Sigmoid colon (tissue), 6 donors: ENCODE measurements at regions not wholly inside any gene's neighbourhood (a gene's known extent, or its start where the extent isn't known, plus 50 kb on each side); places are given as distances from the start of the nearest gene placed in this dataset.

Source experiments
- DNase-seq: peaks from one replicate; pipeline ENCODE4 v3.0.0-alpha.2; 2019
- H3K27ac ChIP-seq, 4 donors: fragments of 200-600 bp; sonication (generic); one replicate each; pipeline ENCODE4 v1.5.1; 2016 to 2019; ENCODE audit warnings: mild to moderate bottlenecking in 1 of 4
- H3K27me3 ChIP-seq, 3 donors: fragments of 200-600 bp; sonication (generic); one replicate each; pipeline ENCODE4 v1.5.1; 2019; ENCODE audit warnings: mild to moderate bottlenecking in 1 of 3
- H3K36me3 ChIP-seq, 4 donors: fragments of 200-600 bp; sonication (generic); one replicate each; pipeline ENCODE4 v1.5.1; 2016 to 2019
- H3K4me1 ChIP-seq, 4 donors: fragments of 200-600 bp; sonication (generic); one replicate each; pipeline ENCODE4 v1.5.1; 2017 to 2019
- H3K4me3 ChIP-seq, 4 donors: fragments of 200-600 bp; sonication (generic); one replicate each; pipeline ENCODE4 v1.5.1; 2017 to 2019; ENCODE audit warnings: mild to moderate bottlenecking in 2 of 4, moderate library complexity in 1 of 4
- H3K9me3 ChIP-seq, 4 donors: fragments of 200-600 bp in 3 of 4; sonication (generic) in 3 of 4; one replicate each; pipeline versions ENCODE4 v1.5.1 to v1.6.1; 2013 to 2019
- EP300 ChIP-seq, 4 donors: sonication (generic); formaldehyde crosslinking; IDR thresholded peaks; one replicate each; pipeline ENCODE4 v1.6.1; 2017; ENCODE audit warnings: antibody characterized with exemption in 4 of 4
- POLR2A ChIP-seq, 2 donors: fragments of 450-650 bp; IDR thresholded peaks; one replicate each; pipeline ENCODE4 v1.6.1; 2016; ENCODE audit warnings: antibody characterized with exemption in 2 of 2, mild to moderate bottlenecking in 2 of 2, moderate library complexity in 2 of 2
- POLR2AphosphoS5 ChIP-seq, 4 donors: sonication (generic); formaldehyde crosslinking; IDR thresholded peaks; one replicate each; pipeline ENCODE4 v1.6.1; 2017; ENCODE audit warnings: antibody characterized with exemption in 4 of 4
- WGBS, 2 donors: extraction: QIAGEN DNeasy Blood & Tissue Kit; methylation state at CpG; one replicate each; pipeline ENCODE4 v1.1.7; 2013; 5-methylcytosine and 5-hydroxymethylcytosine counted together
- intact Hi-C: fragments of 100-400 bp; cut with DNase I; formaldehyde crosslinking; loops from one replicate; pipeline ENCODE4 v1.15.1; 2023
- TF ChIP-seq, protein P1 (sequence below), 4 experiments: fragments of 450-650 bp in 3 of 4; fragments of 200-600 bp in 1 of 4; IDR thresholded peaks; one replicate each; pipeline ENCODE4 v1.5.1; 2016 to 2019; ENCODE audit warnings: antibody characterized with exemption in 4 of 4, mild to moderate bottlenecking in 3 of 4, moderate library complexity in 2 of 4
- donor health status: healthy with polysubstance abuse.
- donor health status: healthy.

DNA sequence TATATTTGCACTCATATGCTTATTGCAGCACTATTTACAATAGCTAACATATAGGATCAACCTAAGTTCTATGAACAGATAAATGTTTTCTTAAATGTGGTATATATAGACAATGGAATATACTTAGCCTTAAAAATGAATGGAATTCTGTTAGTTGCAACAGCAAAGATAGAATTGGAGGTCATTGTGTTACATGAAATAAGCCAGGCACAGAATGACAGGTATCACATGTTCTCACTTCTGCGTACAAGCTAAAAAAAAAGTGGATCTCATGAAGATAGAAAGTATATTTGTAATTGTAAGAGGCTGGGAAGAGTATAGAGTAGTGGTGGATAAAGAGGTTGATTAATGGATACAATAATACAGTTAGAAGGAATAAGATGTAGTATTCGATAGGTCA lies 255.5 kb upstream of the SETBP1 start:
- no peak overlapping the region for H3K4me3 ChIP-seq
- H3K9me3 ChIP-seq = no peaks in the 10 kb centered on the region
- peaks cover 0 to 24% (median 16%) of the 10 kb centered on the region in 4 donors for H3K4me1 ChIP-seq
- WGBS, 2 donors = 91 to 93% methylated on average over 2 of the region's 2 CpGs
- no peaks in the 10 kb centered on the region for H3K27me3 ChIP-seq
- intact Hi-C loops = no loop called here
- H3K27ac ChIP-seq = no peak overlapping the region
- H3K36me3 ChIP-seq = no peaks in the 10 kb centered on the region
- TF ChIP-seq, protein P1, sequence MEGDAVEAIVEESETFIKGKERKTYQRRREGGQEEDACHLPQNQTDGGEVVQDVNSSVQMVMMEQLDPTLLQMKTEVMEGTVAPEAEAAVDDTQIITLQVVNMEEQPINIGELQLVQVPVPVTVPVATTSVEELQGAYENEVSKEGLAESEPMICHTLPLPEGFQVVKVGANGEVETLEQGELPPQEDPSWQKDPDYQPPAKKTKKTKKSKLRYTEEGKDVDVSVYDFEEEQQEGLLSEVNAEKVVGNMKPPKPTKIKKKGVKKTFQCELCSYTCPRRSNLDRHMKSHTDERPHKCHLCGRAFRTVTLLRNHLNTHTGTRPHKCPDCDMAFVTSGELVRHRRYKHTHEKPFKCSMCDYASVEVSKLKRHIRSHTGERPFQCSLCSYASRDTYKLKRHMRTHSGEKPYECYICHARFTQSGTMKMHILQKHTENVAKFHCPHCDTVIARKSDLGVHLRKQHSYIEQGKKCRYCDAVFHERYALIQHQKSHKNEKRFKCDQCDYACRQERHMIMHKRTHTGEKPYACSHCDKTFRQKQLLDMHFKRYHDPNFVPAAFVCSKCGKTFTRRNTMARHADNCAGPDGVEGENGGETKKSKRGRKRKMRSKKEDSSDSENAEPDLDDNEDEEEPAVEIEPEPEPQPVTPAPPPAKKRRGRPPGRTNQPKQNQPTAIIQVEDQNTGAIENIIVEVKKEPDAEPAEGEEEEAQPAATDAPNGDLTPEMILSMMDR (IDR thresholded peaks at IDR 0.05) = no peak
- no peak for TF ChIP-seq POLR2A (IDR thresholded peaks at IDR 0.05)
- no peak for TF ChIP-seq POLR2AphosphoS5 (IDR thresholded peaks at IDR 0.05)
- no peak for TF ChIP-seq EP300 (IDR thresholded peaks at IDR 0.05)
- no peak for DNase-seq

DNA sequence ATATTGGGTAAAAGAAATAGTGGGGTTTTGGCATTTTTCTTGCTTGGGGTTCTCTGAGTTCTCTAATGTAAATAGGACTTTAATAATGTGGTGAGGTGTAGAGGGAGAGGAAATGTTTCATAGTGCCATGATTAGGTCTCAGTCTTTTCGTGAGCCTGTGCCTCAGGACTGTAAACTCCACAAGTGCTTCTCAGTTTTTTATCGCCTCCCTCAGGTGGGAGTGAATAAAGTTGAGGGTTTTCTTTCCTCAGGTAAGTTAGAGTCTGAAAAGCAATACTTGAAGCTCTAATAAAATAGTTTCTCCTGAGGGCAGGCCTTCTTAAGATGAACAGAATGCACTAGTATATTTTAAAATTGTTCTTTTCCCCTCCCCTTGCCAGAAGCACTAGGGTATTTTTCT lies 243.1 kb upstream of the SETBP1 start:
- no peak for DNase-seq
- H3K4me3 ChIP-seq = no peak overlapping the region
- no peaks in the 10 kb centered on the region for H3K4me1 ChIP-seq
- intact Hi-C loops = no loop called here
- WGBS, 2 donors = 80 to 90% methylated on average over 2 of the region's 2 CpGs
- TF ChIP-seq POLR2AphosphoS5 (IDR thresholded peaks at IDR 0.05) (no peak), EP300 (IDR thresholded peaks at IDR 0.05) (no peak), POLR2A (IDR thresholded peaks at IDR 0.05) (no peak)
- TF ChIP-seq, protein P1 (IDR thresholded peaks at IDR 0.05) = no peak
- no peak overlapping the region for H3K27ac ChIP-seq
- no peaks in the 10 kb centered on the region for H3K36me3 ChIP-seq
- H3K27me3 ChIP-seq = no peaks in the 10 kb centered on the region
- H3K9me3 ChIP-seq = no peaks in the 10 kb centered on the region

DNA sequence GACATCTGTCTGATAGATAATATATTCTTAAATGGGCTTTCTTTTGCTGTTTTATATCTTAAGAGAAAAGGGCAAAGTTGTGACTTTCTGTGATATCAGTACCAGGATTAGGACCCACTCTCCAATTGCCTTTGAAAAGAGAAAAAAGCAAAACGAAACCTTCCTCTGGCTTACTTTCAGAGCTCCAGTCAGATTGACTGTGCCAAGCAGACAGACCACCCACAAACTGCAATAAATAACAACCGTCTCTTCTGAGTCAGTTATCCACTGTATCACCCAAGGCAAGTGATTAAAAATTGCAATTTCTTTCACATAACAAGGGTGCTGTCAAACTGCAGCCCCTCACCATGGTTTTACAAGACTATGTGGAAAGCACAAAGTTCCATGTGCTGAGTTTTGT lies 230.5 kb upstream of the SETBP1 start:
- no peaks in the 10 kb centered on the region for H3K36me3 ChIP-seq

DNA sequence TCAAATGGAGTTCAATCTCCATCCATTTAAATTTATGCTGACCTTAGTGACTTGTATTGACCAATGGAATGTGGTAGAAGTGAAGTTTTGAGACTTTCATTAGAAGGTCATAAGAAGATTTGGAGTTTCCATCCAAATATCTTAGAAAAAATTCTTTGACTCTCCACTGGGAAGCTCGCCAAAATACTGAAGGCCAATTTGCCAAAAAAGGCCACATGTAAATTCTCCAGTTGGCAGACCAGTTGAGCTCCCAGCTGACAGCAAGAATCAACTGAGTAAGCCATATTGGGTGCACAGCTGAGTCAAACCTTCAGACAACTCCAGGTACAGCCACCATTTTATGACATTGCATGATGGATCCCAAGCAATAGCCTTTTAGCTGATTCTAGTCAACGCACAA lies 228.3 kb upstream of the SETBP1 start:
- intact Hi-C loops = no loop called here
- 79 to 90% methylated on average over 2 of the region's 2 CpGs for WGBS, 2 donors
- TF ChIP-seq EP300 (IDR thresholded peaks at IDR 0.05) (no peak), POLR2AphosphoS5 (IDR thresholded peaks at IDR 0.05) (no peak), POLR2A (IDR thresholded peaks at IDR 0.05) (no peak)
- TF ChIP-seq, protein P1 (IDR thresholded peaks at IDR 0.05) = no peak

More for the DNA sequence above, 230.5 kb upstream of the SETBP1 start:
- DNase-seq = no peak
- Histone ChIP-seq H3K4me1 (peaks cover 0 to 8% (median 4%) of the 10 kb centered on the region in 4 donors), H3K4me3 (no peak overlapping the region), H3K27ac (no peak overlapping the region), H3K9me3 (no peaks in the 10 kb centered on the region), H3K27me3 (no peaks in the 10 kb centered on the region)
- WGBS, 2 donors = 36 to 59% methylated on average over 2 of the region's 2 CpGs
- TF ChIP-seq EP300 (IDR thresholded peaks at IDR 0.05) (no peak), POLR2A (IDR thresholded peaks at IDR 0.05) (no peak), POLR2AphosphoS5 (IDR thresholded peaks at IDR 0.05) (no peak)
- TF ChIP-seq, protein P1 (IDR thresholded peaks at IDR 0.05) = no peak
- intact Hi-C loops = no loop called here

DNA sequence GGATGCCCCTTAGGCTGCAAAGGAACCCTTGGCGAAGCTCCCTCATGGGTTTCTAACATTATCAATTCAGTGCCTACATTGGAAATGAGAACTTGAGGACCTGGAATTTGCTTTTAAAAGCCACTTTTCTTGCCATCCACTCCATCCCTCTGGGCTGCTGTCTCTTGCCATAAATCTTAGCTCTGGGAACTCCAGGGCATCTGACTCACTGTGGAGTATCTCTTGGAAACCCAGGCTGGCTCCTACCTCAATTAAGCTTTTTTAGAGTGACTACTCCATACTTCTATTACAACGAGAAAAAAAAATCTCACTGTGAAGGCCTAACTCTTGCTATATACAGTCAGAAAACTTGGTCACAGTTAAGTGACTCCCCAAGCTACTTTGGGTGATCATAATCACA lies 227.2 kb upstream of the SETBP1 start:
- no peak overlapping the region for H3K4me3 ChIP-seq
- H3K27ac ChIP-seq = no peak overlapping the region
- no peaks in the 10 kb centered on the region for H3K36me3 ChIP-seq
- H3K4me1 ChIP-seq = peaks cover 0 to 8% (median 4%) of the 10 kb centered on the region in 4 donors
- no peak for DNase-seq
- no peaks in the 10 kb centered on the region for H3K27me3 ChIP-seq
- no peaks in the 10 kb centered on the region for H3K9me3 ChIP-seq
- WGBS, 2 donors = 82 to 90% methylated on average over 2 of the region's 2 CpGs
- intact Hi-C loops = no loop called here
- TF ChIP-seq POLR2A (IDR thresholded peaks at IDR 0.05) (no peak), POLR2AphosphoS5 (IDR thresholded peaks at IDR 0.05) (no peak), EP300 (IDR thresholded peaks at IDR 0.05) (no peak)
- TF ChIP-seq, protein P1 (IDR thresholded peaks at IDR 0.05) = no peak

More for the DNA sequence above, 228.3 kb upstream of the SETBP1 start:
- Histone ChIP-seq H3K36me3 (no peaks in the 10 kb centered on the region), H3K4me1 (peaks cover 0 to 8% (median 4%) of the 10 kb centered on the region in 4 donors), H3K9me3 (no peaks in the 10 kb centered on the region), H3K27ac (no peak overlapping the region), H3K4me3 (no peak overlapping the region), H3K27me3 (no peaks in the 10 kb centered on the region)
- no peak for DNase-seq
